ENCODE measurements at regions not wholly inside any gene's neighbourhood (a gene's known extent, or its start where the extent isn't known, plus 50 kb on each side); places are given as distances from the start of the nearest gene placed in this dataset.
A peak's percentile ranks its signal among the peaks of the same experiment; 100 is the strongest.

GRCh38 chr13:88919970-88920628, 1248.9 kb downstream of the SLITRK5 start:
- no peak for DNase-seq

- no peak for DNase-seq
Measured at GRCh38 chr13:88925954-88926353, 1254.8 kb downstream of the SLITRK5 start.

- no peak for DNase-seq
Measured at GRCh38 chr13:88926890-88927502, 1255.8 kb downstream of the SLITRK5 start.

GRCh38 chr13:88932950-88933349, 1261.8 kb downstream of the SLITRK5 start:
- DNase-seq: no peak

GRCh38 chr13:88937384-88937783, 1266.2 kb downstream of the SLITRK5 start:
- DNase-seq: no peak

GRCh38 chr13:88945793-88946192, 1274.6 kb downstream of the SLITRK5 start:
- no peak for DNase-seq

- no peak for DNase-seq
Measured at GRCh38 chr13:88948501-88948900, 1277.3 kb downstream of the SLITRK5 start.

- no peak for DNase-seq
Measured at GRCh38 chr13:88958821-88959220, 1287.7 kb downstream of the SLITRK5 start.

GRCh38 chr13:88976466-88976865, 1305.3 kb downstream of the SLITRK5 start:
- no peak for DNase-seq

- DNase-seq: no peak
Measured at GRCh38 chr13:88978607-88979006, 1307.4 kb downstream of the SLITRK5 start.

- no peak for DNase-seq
Measured at GRCh38 chr13:88979465-88980175, 1308.4 kb downstream of the SLITRK5 start.

GRCh38 chr13:89003656-89004055, 1332.5 kb downstream of the SLITRK5 start:
- no peak for DNase-seq

GRCh38 chr13:89011615-89012014, 1340.4 kb downstream of the SLITRK5 start:
- no peak for DNase-seq

- no peak for DNase-seq
Measured at GRCh38 chr13:89027694-89028306, 1356.6 kb downstream of the SLITRK5 start.

GRCh38 chr13:89029062-89029461, 1357.9 kb downstream of the SLITRK5 start:
- no peak for DNase-seq

- DNase-seq: no peak
Measured at GRCh38 chr13:89034015-89034414, 1362.8 kb downstream of the SLITRK5 start.

GRCh38 chr13:89052699-89053098, 1381.5 kb downstream of the SLITRK5 start:
- DNase-seq: no peak

- DNase-seq: no peak
Measured at GRCh38 chr13:89053418-89053817, 1382.2 kb downstream of the SLITRK5 start.

- no peak for DNase-seq
Measured at GRCh38 chr13:89057274-89057673, 1386.1 kb downstream of the SLITRK5 start.

GRCh38 chr13:89057862-89058261, 1386.7 kb downstream of the SLITRK5 start:
- no peak for DNase-seq

- DNase-seq: no peak
Measured at GRCh38 chr13:89061821-89062220, 1390.7 kb downstream of the SLITRK5 start.

- DNase-seq: peak in 1 of 2 experiments; percentile 30
Measured at GRCh38 chr13:89066868-89067466, 1395.8 kb downstream of the SLITRK5 start.

GRCh38 chr13:89072979-89073378, 1401.8 kb downstream of the SLITRK5 start:
- DNase-seq: no peak

Data from SW 1271 (cell line).